IMR-90 (cell line): ENCODE measurements at regions not wholly inside any gene's neighbourhood (a gene's known extent, or its start where the extent isn't known, plus 50 kb on each side); places are given as distances from the start of the nearest gene placed in this dataset.
A peak's percentile ranks its signal among the peaks of the same experiment; 100 is the strongest.

ENCODE experiments used
- ATAC-seq: fragments of 200-7000 bp; cut with Tn5 transposase; 2 replicates; pipeline ENCODE4 v1.9.1; 2020; ENCODE audit warnings: low read depth, mild to moderate bottlenecking, moderate library complexity
- BruUV-seq: library from RNA; stranded (reverse); fragments of 400-500 nt; replicated peaks from 2 replicates; lab custom pipeline; 2021; lab: Mats Ljungman, UMichigan
- CTCF ChIA-PET: fragments of 300-600 bp; formaldehyde crosslinking; extraction: SDS; loops from one replicate; lab custom pipeline; 2021; ENCODE audit warnings: antibody characterized with exemption; lab: Yijun Ruan, JAX
- POLR2A ChIA-PET: fragments of 300-600 bp; sonication (Branson Sonifier 250); formaldehyde crosslinking; loops from one replicate; lab custom pipeline; 2022; ENCODE audit warnings: antibody characterized with exemption; ENCODE audit not compliant: unreplicated experiment; lab: Charles Lee
- DNase-seq: peaks from one replicate; pipeline ENCODE4 v3.0.0; 2013
- H2AFZ ChIP-seq: replicated peaks from 2 replicates; pipeline ENCODE3; 2013; ENCODE audit warnings: low read length, mild to moderate bottlenecking; ENCODE audit not compliant: poor library complexity
- H2AK5ac ChIP-seq: 2 replicates; pipeline ENCODE4 v1.6.1; 2013; ENCODE audit warnings: low read depth, low read length, inconsistent platforms
- H2AK9ac ChIP-seq: replicated peaks from 2 replicates; pipeline ENCODE3; 2013; ENCODE audit warnings: mild to moderate bottlenecking, low read depth, low read length, moderate library complexity; ENCODE audit not compliant: poor library complexity
- H2BK120ac ChIP-seq: 2 replicates; pipeline ENCODE4 v1.6.1; 2013; ENCODE audit warnings: low read depth, low read length, inconsistent platforms
- H2BK15ac ChIP-seq: 3 replicates; pipeline ENCODE4 v1.6.1; 2013; ENCODE audit warnings: low read depth, low read length, inconsistent platforms
- H2BK20ac ChIP-seq: 2 replicates; pipeline ENCODE4 v1.6.1; 2013; ENCODE audit warnings: low read depth, mild to moderate bottlenecking, inconsistent platforms, low read length, moderate library complexity
- H2BK5ac ChIP-seq: 2 replicates; pipeline ENCODE4 v1.6.1; 2013; ENCODE audit warnings: mild to moderate bottlenecking, low read depth, low read length, inconsistent platforms; ENCODE audit not compliant: poor library complexity, severe bottlenecking
- H3K14ac ChIP-seq: replicated peaks from 2 replicates; pipeline ENCODE4 v1.6.1; 2013; ENCODE audit warnings: low read depth, low read length, inconsistent platforms
- H3K18ac ChIP-seq: 2 replicates; pipeline ENCODE4 v1.6.1; 2013; ENCODE audit warnings: low read depth, low read length, control low read depth
- H3K23ac ChIP-seq: 2 replicates; pipeline ENCODE4 v1.6.1; 2013; ENCODE audit warnings: low read depth, low read length, inconsistent platforms
- H3K27ac ChIP-seq: 2 replicates; pipeline ENCODE4 v1.5.1; 2013; ENCODE audit warnings: mild to moderate bottlenecking, control low read depth, low read length; ENCODE audit not compliant: insufficient read depth
- H3K27me3 ChIP-seq: 2 replicates; pipeline ENCODE4 v1.6.1; 2013; ENCODE audit warnings: low read length; ENCODE audit not compliant: control insufficient read depth, insufficient read depth
- H3K36me3 ChIP-seq: 2 replicates; pipeline ENCODE4 v1.6.1; 2013; ENCODE audit warnings: low read length, mixed read lengths; ENCODE audit not compliant: control insufficient read depth, insufficient read depth
- H3K4ac ChIP-seq: 2 replicates; pipeline ENCODE4 v1.6.1; 2013; ENCODE audit warnings: low read depth, low read length, inconsistent platforms
- H3K4me1 ChIP-seq: 2 replicates; pipeline ENCODE4 v1.6.1; 2013; ENCODE audit warnings: low read length, mixed read lengths; ENCODE audit not compliant: control insufficient read depth, insufficient read depth
- H3K4me2 ChIP-seq: 2 replicates; pipeline ENCODE4 v1.6.1; 2013; ENCODE audit warnings: low read depth, mild to moderate bottlenecking, control low read depth, low read length, moderate library complexity
- H3K4me3 ChIP-seq: 2 replicates; pipeline ENCODE4 v1.5.1; 2013; ENCODE audit warnings: low read depth, mild to moderate bottlenecking, control low read depth, low read length, moderate library complexity; ENCODE audit not compliant: insufficient read depth
- H3K56ac ChIP-seq: 2 replicates; pipeline ENCODE4 v1.6.1; 2013; ENCODE audit warnings: low read length, inconsistent platforms; ENCODE audit not compliant: insufficient read depth; ENCODE audit errors: extremely low read depth
- H3K79me1 ChIP-seq, 2 experiments: 2 replicates each; pipeline ENCODE4 v1.6.1; 2013; ENCODE audit warnings: low read length in 2 of 2, inconsistent platforms in 1 of 2, low read depth in 1 of 2
- H3K9ac ChIP-seq: 2 replicates; pipeline ENCODE4 v1.6.1; 2013; ENCODE audit warnings: low read depth, low read length, control low read depth
- H3K9me1 ChIP-seq: 2 replicates; pipeline ENCODE4 v1.6.1; 2013; ENCODE audit warnings: low read length, inconsistent platforms; ENCODE audit not compliant: insufficient read depth
- H3K9me3 ChIP-seq: 2 replicates; pipeline ENCODE4 v1.6.1; 2013; ENCODE audit warnings: low read length; ENCODE audit not compliant: control insufficient read depth, insufficient read depth
- H4K20me1 ChIP-seq: 2 replicates; pipeline ENCODE4 v1.6.1; 2013; ENCODE audit warnings: low read length, inconsistent platforms; ENCODE audit not compliant: insufficient read depth
- H4K5ac ChIP-seq: 2 replicates; pipeline ENCODE4 v1.6.1; 2013; ENCODE audit warnings: mild to moderate bottlenecking, low read depth, low read length, control low read depth
- H4K8ac ChIP-seq, 2 experiments: 2 replicates each; pipeline ENCODE4 v1.6.1; 2013; ENCODE audit warnings: low read depth in 2 of 2, low read length in 2 of 2, control low read depth in 1 of 2, inconsistent platforms in 1 of 2
- H4K91ac ChIP-seq: 2 replicates; pipeline ENCODE4 v1.6.1; 2013; ENCODE audit warnings: low read depth, low read length, inconsistent platforms; ENCODE audit not compliant: insufficient read depth
- CEBPB ChIP-seq: IDR thresholded peaks from 2 replicates; pipeline ENCODE4 v1.6.1; 2012; ENCODE audit warnings: low read depth, low read length, improper control_type of control experiment
- MAFK ChIP-seq: IDR thresholded peaks from 2 replicates; pipeline ENCODE4 v1.6.1; 2012; ENCODE audit warnings: low read depth, low read length, improper control_type of control experiment
- NFE2L2 ChIP-seq: fragments of 150-350 bp; IDR thresholded peaks from 2 replicates; pipeline ENCODE4 v1.6.1; 2016; ENCODE audit warnings: low read depth, mild to moderate bottlenecking, low read length
- POLR2A ChIP-seq: IDR thresholded peaks from 2 replicates; pipeline ENCODE4 v1.6.1; 2012; ENCODE audit warnings: mild to moderate bottlenecking, low read depth, low read length
- RAD21 ChIP-seq: IDR thresholded peaks from 2 replicates; pipeline ENCODE4 v1.6.1; 2012; ENCODE audit warnings: low read length, improper control_type of control experiment
- WGBS, 2 experiments: methylation state at CpG; one replicate each; pipeline versions ENCODE4 v1.1.5 to v1.1.7; 2013; ENCODE audit warnings: missing lambda C conversion rate in 2 of 2; ENCODE audit not compliant: insufficient read length in 1 of 2; ENCODE audit errors: extremely low coverage in 2 of 2; 5-methylcytosine and 5-hydroxymethylcytosine counted together
- dilution Hi-C: fragments of 300-500 bp; cut with HindIII; formaldehyde crosslinking; loops from one replicate; pipeline ENCODE4 v1.14.3; 2018; ENCODE audit warnings: low sequenced_read_pairs; ENCODE audit not compliant: unreplicated experiment
- in situ Hi-C: fragments of 300-500 bp; cut with MboI; formaldehyde crosslinking; loops from 3 replicates; pipeline ENCODE4 v1.14.3; 2019; ENCODE audit warnings: low sequenced_read_pairs, inconsistent platforms, mixed read lengths
- intact Hi-C: fragments of 100-400 bp; cut with micrococcal nuclease; formaldehyde crosslinking; loops from 2 replicates; pipeline ENCODE4 v1.10.0; 2022

GRCh38 chr5:93359296-93359959 is 221.6 kb downstream of the NR2F1-AS1 start:
- Histone ChIP-seq H3K4ac (peak overlapping the region; percentile 73), H3K36me3 (no peaks in the 10 kb centered on the region), H3K4me2 (peak overlapping the region; percentile 20; the same call in 1 of the 2 replicates), H3K27me3 (no peaks in the 10 kb centered on the region), H2AK5ac (peak overlapping the region; percentile 97), H2BK5ac (peak overlapping the region; percentile 73), H3K9ac (no peak overlapping the region), H3K9me3 (no peaks in the 10 kb centered on the region), H4K8ac (peak overlapping the region; percentile 62 to 95), H2AFZ (peak overlapping the region; percentile 84), H3K14ac (peak overlapping the region; percentile 39), H4K91ac (peak overlapping the region; percentile 76), H2BK120ac (peak overlapping the region; percentile 79), H2AK9ac (peak overlapping the region; percentile 15), H3K23ac (peak overlapping the region; percentile 97), H2BK15ac (peak overlapping the region; percentile 98; the same call in 2 of the 3 replicates), H3K4me3 (no peak overlapping the region), H3K4me1 (peaks cover 3% of the 10 kb centered on the region), H3K9me1 (0 out of 2 replicates have a peak, but pooled peaks cover 6% of the 10 kb centered on the region), H3K27ac (peak overlapping the region; percentile 74), H3K18ac (peak overlapping the region; percentile 34), H4K20me1 (no peaks in the 10 kb centered on the region), H3K79me1 (no peaks in the 10 kb centered on the region), H3K56ac (peak overlapping the region; percentile 67), H2BK20ac (peak overlapping the region; percentile 97), H4K5ac (peak overlapping the region; percentile 41)
- no TSS peak for BruUV-seq
- in situ Hi-C loops = no loop called here
- peak; percentile 91 for DNase-seq
- intact Hi-C loops = loop anchor here (2.0 to 10.0 kb wide), 2 partner anchors 219 to 285 kb away; no protein-coding TSS in a partner anchor
- ATAC-seq = peak; percentile 93
- WGBS, 2 experiments = 0% methylated on average over 1 of the region's 9 CpGs; no CpG with 5 or more reads in 1 of the 2 experiments
- POLR2A ChIA-PET = interaction anchor here (0.6 kb wide), 1 partner anchor 13 kb away, joined by 3 read pairs; no protein-coding TSS in a partner anchor
- CTCF ChIA-PET = interaction anchor here (0.6 to 1.0 kb wide), 2 partner anchors 219 to 681 kb away, joined by 3 read pairs; no protein-coding TSS in a partner anchor
- TF ChIP-seq CEBPB (peak; percentile 81; the same call in 1 of the 2 replicates), RAD21 (no peak), MAFK (peak; percentile 96), POLR2A (no peak), NFE2L2 (peak; percentile 47; the same call in 1 of the 2 replicates)
- dilution Hi-C loops = no loop called here
